Astrocyte of the hippocampus (primary cell): ENCODE measurements at regions not wholly inside any gene's neighbourhood (a gene's known extent, or its start where the extent isn't known, plus 50 kb on each side); places are given as distances from the start of the nearest gene placed in this dataset.

Experiments
- DNase-seq: peaks from one replicate; pipeline ENCODE4 v3.0.0; 2011; ENCODE audit warnings: low read depth, low spot score

- DNase-seq, result no peak
Observed at GRCh38 chrX:51798701-51799100, 55.5 kb downstream of the GSPT2 start.

DNA sequence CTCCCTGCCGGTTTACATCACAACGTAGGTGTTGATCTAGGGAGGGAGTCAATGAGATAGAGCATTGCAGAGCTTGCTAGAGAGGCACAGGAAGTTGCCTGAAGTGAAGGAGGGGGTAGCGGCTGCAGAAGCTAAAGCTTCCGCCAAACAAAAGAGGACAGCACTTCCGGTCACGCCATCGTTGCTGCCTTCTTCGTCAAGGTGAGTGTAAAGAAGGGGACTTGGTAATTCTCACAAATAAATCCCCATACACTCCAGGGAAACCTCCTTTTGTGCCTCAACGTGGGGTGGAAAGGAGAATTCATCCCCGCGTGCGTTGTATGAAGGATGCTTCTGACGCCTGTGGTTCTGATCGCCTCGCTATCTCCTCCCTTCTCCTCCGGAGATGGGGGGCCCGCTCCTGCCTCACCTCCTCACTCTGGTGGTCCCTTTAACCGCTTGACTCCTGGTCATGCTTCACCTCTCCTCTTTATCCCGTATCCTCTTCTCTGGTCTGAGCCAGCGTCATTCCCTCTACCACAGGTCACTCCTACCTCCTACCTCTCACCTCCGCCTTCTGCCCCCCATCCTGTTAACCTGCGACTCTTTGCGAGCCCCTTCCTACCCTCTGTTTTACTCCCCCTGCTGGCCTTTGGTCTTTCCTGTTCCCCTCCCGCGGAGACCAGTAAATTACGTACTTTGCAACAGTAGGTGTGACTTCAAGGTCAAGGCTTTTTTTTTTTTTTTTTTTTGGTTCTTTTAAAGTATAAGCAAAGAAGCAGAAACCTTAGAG lies 59.9 kb downstream of the GSPT2 start:
- peak; percentile 72 for DNase-seq

DNA sequence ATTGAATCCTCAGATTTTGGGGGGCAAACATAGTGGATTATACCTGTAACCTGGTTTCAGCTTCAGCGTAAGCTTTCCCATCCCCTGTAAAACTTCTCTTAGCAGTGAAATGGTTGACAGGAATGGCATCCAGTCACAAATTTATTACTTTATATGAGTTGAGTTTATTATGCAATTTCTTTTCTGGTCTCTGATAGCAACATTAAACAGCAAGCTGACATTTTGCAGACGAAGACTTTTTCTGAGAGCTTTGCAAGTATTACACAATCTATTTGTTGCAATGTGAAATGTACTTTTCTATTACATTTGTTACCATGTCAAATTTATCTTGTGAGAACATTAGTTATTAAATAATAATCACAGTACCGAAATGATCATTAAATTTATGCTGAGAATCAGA lies 60.6 kb downstream of the GSPT2 start:
- DNase-seq, result no peak

GRCh38 chrX:51804741-51805140 lies 61.5 kb downstream of the GSPT2 start:
- DNase-seq, result no peak

- DNase-seq, result peak; percentile 11
Observed at GRCh38 chrX:51813886-51814460, 70.7 kb downstream of the GSPT2 start.

DNA sequence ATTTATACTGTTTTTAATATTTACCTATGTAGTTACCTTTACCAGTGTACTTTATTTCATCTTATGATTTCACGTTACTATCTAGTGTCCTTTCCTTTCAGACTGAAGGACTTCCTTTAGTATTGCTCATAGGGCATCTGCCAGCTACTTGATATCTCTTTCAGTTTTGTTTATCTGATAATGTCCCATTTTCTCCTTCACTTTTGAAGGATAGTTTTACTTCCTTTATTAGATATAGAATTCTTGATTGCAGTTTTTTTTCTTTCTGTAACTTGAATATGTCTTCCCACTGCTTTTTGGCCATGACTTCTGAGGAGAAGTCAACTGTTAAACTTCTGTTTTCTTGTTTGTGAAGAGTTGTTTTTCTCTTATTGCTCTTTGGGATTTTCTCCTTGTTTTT lies 69.4 kb upstream of the MAGED1 start:
- no peak for DNase-seq

- no peak for DNase-seq
Observed at GRCh38 chrX:51825436-51825835, 68.0 kb upstream of the MAGED1 start.

DNA sequence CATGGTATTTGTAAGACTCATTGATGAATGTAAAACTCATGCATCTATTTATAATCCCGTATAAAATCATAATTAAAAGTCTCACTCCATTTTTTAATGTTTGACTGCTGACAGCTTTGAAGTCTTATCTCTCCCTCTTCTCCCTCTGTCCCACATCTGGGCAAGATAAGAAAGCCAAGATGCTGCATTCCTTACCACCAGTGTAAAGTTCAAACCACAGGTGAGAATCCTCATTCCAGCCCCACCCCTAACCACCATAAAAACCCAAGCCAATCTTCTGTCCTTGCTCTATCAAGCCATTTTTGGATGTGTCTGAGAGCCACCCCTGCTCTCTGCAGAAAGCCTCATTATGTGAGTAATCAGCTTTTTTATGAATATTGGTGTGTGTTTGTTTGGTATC lies 59.3 kb upstream of the MAGED1 start:
- no peak for DNase-seq

DNA sequence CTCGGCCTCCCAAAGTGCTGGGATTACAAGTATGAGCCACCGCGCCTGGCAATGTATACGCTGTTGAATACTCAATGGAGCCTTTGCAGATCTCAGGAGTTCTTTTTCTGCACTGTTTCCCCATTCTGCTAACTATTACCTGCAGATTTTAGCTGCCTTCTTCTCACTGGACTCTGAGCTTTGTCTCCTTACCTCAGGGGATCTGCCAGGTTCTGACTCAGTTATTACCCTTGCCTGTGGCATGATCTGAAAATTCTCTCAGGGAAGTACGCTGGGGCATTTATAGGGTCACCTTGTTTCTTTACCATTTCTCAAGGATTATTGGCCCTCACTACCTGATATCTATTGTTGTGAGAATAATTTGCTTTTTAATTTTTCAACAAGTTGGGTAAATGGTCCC lies 56.6 kb upstream of the MAGED1 start:
- DNase-seq, result no peak

DNA sequence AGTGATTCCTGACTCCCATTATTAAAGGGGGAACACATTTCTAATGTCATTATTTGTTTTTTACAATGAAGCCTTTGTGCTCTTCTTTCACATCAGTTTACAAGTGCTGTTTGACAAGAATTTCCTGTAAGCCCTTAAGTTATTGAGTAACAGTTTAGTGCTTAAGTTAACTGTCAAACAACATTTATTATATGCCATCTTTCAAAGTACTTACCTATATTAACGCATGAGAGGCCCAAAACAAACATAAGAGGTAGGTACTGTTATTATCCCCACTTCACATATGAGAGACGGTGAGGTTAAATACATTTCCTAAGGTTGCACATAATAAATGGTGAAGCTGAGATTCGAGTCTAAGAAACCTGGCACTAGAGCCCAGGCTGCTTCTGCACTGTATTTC lies 56.0 kb upstream of the MAGED1 start:
- DNase-seq, result no peak

GRCh38 chrX:51837921-51838320 lies 55.5 kb upstream of the MAGED1 start:
- DNase-seq, result peak; percentile 61
